ENCODE measurements at regions not wholly inside any gene's neighbourhood (a gene's known extent, or its start where the extent isn't known, plus 50 kb on each side); places are given as distances from the start of the nearest gene placed in this dataset.

GRCh38 chr16:22624800-22625533 is 114.3 kb downstream of the NPIPB5 start (continued):
- TF ChIP-seq REST (IDR thresholded peaks at IDR 0.05; ENCODE audit: low read depth, low read length) (no peak), POLR2AphosphoS5 (IDR thresholded peaks at IDR 0.05; ENCODE audit: low read depth, low read length) (no peak), MAX (IDR thresholded peaks at IDR 0.05; ENCODE audit: low read depth) (no peak), CTCF (IDR thresholded peaks at IDR 0.05) (no peak), FOSL2 (IDR thresholded peaks at IDR 0.05; ENCODE audit: borderline replicate concordance, low read depth) (no peak), ZBTB33 (IDR thresholded peaks at IDR 0.05; ENCODE audit: borderline replicate concordance, low read depth) (no peak), SMC3 (IDR thresholded peaks at IDR 0.05; ENCODE audit: low read depth, low read length) (no peak)

- no peaks in the 10 kb centered on the region for H3K36me3 ChIP-seq (replicated peaks in 1 of 2; ENCODE audit: control insufficient read depth in 1 of 2, insufficient read depth in 2 of 2, low read length in 1 of 2)
- H3K9ac ChIP-seq, result no peak overlapping the region
- no peaks in the 10 kb centered on the region for H4K20me1 ChIP-seq (ENCODE audit: insufficient read depth)
- H3F3A ChIP-seq (replicated peaks; ENCODE audit: insufficient read depth), result no peaks in the 10 kb centered on the region
- H3K4me3 ChIP-seq (ENCODE audit: low read depth in 2 of 2, low read length in 1 of 2), result no peak overlapping the region
- no peaks in the 10 kb centered on the region for H3K9me2 ChIP-seq
- H3K27me3 ChIP-seq (ENCODE audit: insufficient read depth), result 0 out of 2 replicates have a peak, but pooled peaks cover 5% of the 10 kb centered on the region
- H3K4me2 ChIP-seq, result no peak overlapping the region
- DNase-seq, result no peak
- no peak overlapping the region for H3K27ac ChIP-seq (ENCODE audit: low read depth in 2 of 2, low read length in 1 of 2)
- CTCF ChIA-PET, result interaction anchor here (2.1 kb wide), 1 partner anchor 9 kb away, joined by 8 read pairs; no protein-coding TSS in a partner anchor
- H2AFZ ChIP-seq (ENCODE audit: low read depth), result no peak overlapping the region
- H3K4me1 ChIP-seq (ENCODE audit: control insufficient read depth in 1 of 2, insufficient read depth in 2 of 2, low read depth in 1 of 2, low read length in 1 of 2), result peaks cover 0 to 11% of the 10 kb centered on the region in 2 experiments; a peak in 1 of 4 replicates
- POLR2A ChIA-PET, result no interaction called here
- WGBS (ENCODE audit: low lambda C conversion rate), result 7% methylated on average over 2 of the region's 2 CpGs
- H3K9me3 ChIP-seq, result no peaks in the 10 kb centered on the region
- H3K79me2 ChIP-seq (ENCODE audit: insufficient read depth), result no peaks in the 10 kb centered on the region
- no peak for TF ChIP-seq JUND (IDR thresholded peaks at IDR 0.05)
- no peak for TF ChIP-seq PBX3 (IDR thresholded peaks at IDR 0.05)
- TF ChIP-seq CHD2 (IDR thresholded peaks at IDR 0.05; ENCODE audit: low read length, partially characterized antibody), result no peak
- no peak for TF ChIP-seq FOXM1 (IDR thresholded peaks at IDR 0.05; ENCODE audit: low read depth)
- TF ChIP-seq RXRA (IDR thresholded peaks at IDR 0.05; ENCODE audit: borderline replicate concordance, low read depth), result no peak
- TF ChIP-seq POLR2AphosphoS5 (IDR thresholded peaks at IDR 0.05; ENCODE audit: low read depth, low read length), result no peak
- no peak for TF ChIP-seq NRF1 (IDR thresholded peaks at IDR 0.05; ENCODE audit: low read depth, low read length)
- no peak for TF ChIP-seq SMC3 (IDR thresholded peaks at IDR 0.05; ENCODE audit: low read depth, low read length)
- TF ChIP-seq TEAD4 (IDR thresholded peaks at IDR 0.05; ENCODE audit: borderline replicate concordance, insufficient read depth), result no peak
- no peak for TF ChIP-seq CTCF (IDR thresholded peaks at IDR 0.05)
- TF ChIP-seq ELF1 (IDR thresholded peaks at IDR 0.05), result no peak
- no peak for TF ChIP-seq EP300 (IDR thresholded peaks at IDR 0.05; ENCODE audit: borderline replicate concordance in 1 of 2, low read depth in 1 of 2, low read length in 1 of 2)
- no peak for TF ChIP-seq RFX5 (IDR thresholded peaks at IDR 0.05; ENCODE audit: low read length)
- no peak for TF ChIP-seq IRF3 (IDR thresholded peaks at IDR 0.05; ENCODE audit: low read depth, low read length)
Measured at GRCh38 chr16:22625967-22626366, 115.3 kb downstream of the NPIPB5 start.

All from SK-N-SH (cell line).